PC-9 (cell line): ENCODE measurements at regions not wholly inside any gene's neighbourhood (a gene's known extent, or its start where the extent isn't known, plus 50 kb on each side); places are given as distances from the start of the nearest gene placed in this dataset.

Experiments used
- CTCF ChIP-seq: fragments of 200-600 bp; sonication (generic); conservative IDR thresholded peaks from 2 replicates; pipeline ENCODE4 v1.6.1; 2017; ENCODE audit warnings: mixed run types, antibody characterized with exemption, mild to moderate bottlenecking, moderate library complexity
- EZH2 ChIP-seq: fragments of 200-600 bp; sonication (generic); IDR thresholded peaks from 2 replicates; pipeline ENCODE4 v1.8.0; 2017; ENCODE audit warnings: antibody characterized with exemption, low read depth

- TF ChIP-seq EZH2: no peak
- no peak for TF ChIP-seq CTCF
Observed at GRCh38 chr7:81604808-81605174, 165.1 kb downstream of the HGF start.
